ENCODE measurements at regions not wholly inside any gene's neighbourhood (a gene's known extent, or its start where the extent isn't known, plus 50 kb on each side); places are given as distances from the start of the nearest gene placed in this dataset.

GRCh38 chr2:131658769-131659131 lies 131.1 kb downstream of the CCDC74A start:
- Histone ChIP-seq H3K27ac (ENCODE audit: control insufficient read depth, insufficient read depth) (no peak overlapping the region), H3K27me3 (replicated peaks in 1 of 2; ENCODE audit: control insufficient read depth in 2 of 2, insufficient read depth in 2 of 2, low read length in 1 of 2) (no peaks in the 10 kb centered on the region), H3K79me2 (ENCODE audit: control insufficient read depth, insufficient read depth, low read length) (no peaks in the 10 kb centered on the region), H2AFZ (ENCODE audit: control insufficient read depth, low read depth, low read length) (no peak overlapping the region), H4K20me1 (ENCODE audit: control insufficient read depth, insufficient read depth) (no peaks in the 10 kb centered on the region), H3K4me2 (ENCODE audit: control insufficient read depth, insufficient read depth) (no peak overlapping the region), H3K4me1 (ENCODE audit: control insufficient read depth, insufficient read depth, low read length) (no peaks in the 10 kb centered on the region), H3K36me3 (ENCODE audit: control insufficient read depth in 2 of 2, insufficient read depth in 2 of 2, low read length in 1 of 2) (no peaks in the 10 kb centered on the region), H3K4me3 (no peak overlapping the region), H3K9ac (ENCODE audit: control insufficient read depth, insufficient read depth, low read length) (no peak overlapping the region), H3K9me3 (replicated peaks; ENCODE audit: control insufficient read depth, insufficient read depth, low read length) (no peaks in the 10 kb centered on the region)
- FAIRE-seq: no peak
- ChIA-PET POLR2A (no interaction called here), CTCF (interaction anchor here (2.2 kb wide), 1 partner anchor 13 kb away, joined by 7 read pairs; no protein-coding TSS in a partner anchor), RAD21 (ENCODE audit: unreplicated experiment) (no interaction called here), SMC1A (ENCODE audit: uncharacterized antibody, unreplicated experiment) (no interaction called here)
- no peak for TF ChIP-seq ZNF217 (IDR thresholded peaks at IDR 0.05)
- 55% methylated on average over 15 of the region's 16 CpGs for WGBS (ENCODE audit: insufficient coverage, insufficient replicate concordance, low lambda C conversion rate, missing lambda C conversion rate)
- no peak for ATAC-seq
- BruUV-seq (replicated peaks): no TSS peak
- intact Hi-C loops (cut with micrococcal nuclease; ENCODE audit: unreplicated experiment) (no loop called here), in situ Hi-C loops (cut with MboI) (no loop called here)
- DNase-seq (ENCODE audit: low read depth, low spot score): no peak

GRCh38 chr2:131659168-131659572 lies 131.5 kb downstream of the CCDC74A start:
- ChIA-PET SMC1A (ENCODE audit: uncharacterized antibody, unreplicated experiment) (no interaction called here), CTCF (interaction anchor here (2.2 kb wide), 1 partner anchor 13 kb away, joined by 7 read pairs; no protein-coding TSS in a partner anchor), RAD21 (ENCODE audit: unreplicated experiment) (no interaction called here), POLR2A (no interaction called here)
- BruUV-seq (replicated peaks): no TSS peak
- H4K20me1 ChIP-seq (ENCODE audit: control insufficient read depth, insufficient read depth): no peaks in the 10 kb centered on the region
- no peak overlapping the region for H3K27ac ChIP-seq (ENCODE audit: control insufficient read depth, insufficient read depth)
- H3K9me3 ChIP-seq (replicated peaks; ENCODE audit: control insufficient read depth, insufficient read depth, low read length): no peaks in the 10 kb centered on the region
- no peak for ATAC-seq
- no peak overlapping the region for H3K4me3 ChIP-seq
- 95% methylated on average over 8 of the region's 8 CpGs for WGBS (ENCODE audit: insufficient coverage, insufficient replicate concordance, low lambda C conversion rate, missing lambda C conversion rate)
- H3K4me1 ChIP-seq (ENCODE audit: control insufficient read depth, insufficient read depth, low read length): no peaks in the 10 kb centered on the region
- H3K27me3 ChIP-seq (replicated peaks in 1 of 2; ENCODE audit: control insufficient read depth in 2 of 2, insufficient read depth in 2 of 2, low read length in 1 of 2): no peaks in the 10 kb centered on the region
- H3K79me2 ChIP-seq (ENCODE audit: control insufficient read depth, insufficient read depth, low read length): no peaks in the 10 kb centered on the region
- no peaks in the 10 kb centered on the region for H3K36me3 ChIP-seq (ENCODE audit: control insufficient read depth in 2 of 2, insufficient read depth in 2 of 2, low read length in 1 of 2)
- no peak for FAIRE-seq
- in situ Hi-C loops (cut with MboI): no loop called here
- DNase-seq (ENCODE audit: low read depth, low spot score): no peak
- no peak overlapping the region for H3K9ac ChIP-seq (ENCODE audit: control insufficient read depth, insufficient read depth, low read length)
- no peak overlapping the region for H2AFZ ChIP-seq (ENCODE audit: control insufficient read depth, low read depth, low read length)
- intact Hi-C loops (cut with micrococcal nuclease; ENCODE audit: unreplicated experiment): no loop called here
- H3K4me2 ChIP-seq (ENCODE audit: control insufficient read depth, insufficient read depth): no peak overlapping the region
- TF ChIP-seq IKZF1 (conservative IDR thresholded peaks at IDR 0.05) (no peak), PKNOX1 (IDR thresholded peaks at IDR 0.05) (no peak), WRNIP1 (IDR thresholded peaks at IDR 0.05; ENCODE audit: borderline replicate concordance, low read depth, low read length) (no peak), MXI1 (IDR thresholded peaks at IDR 0.05; ENCODE audit: low read depth, low read length) (no peak), ZNF24 (IDR thresholded peaks at IDR 0.05) (no peak), IRF3 (IDR thresholded peaks at IDR 0.05) (no peak), ZBTB40 (IDR thresholded peaks at IDR 0.05; ENCODE audit: borderline replicate concordance) (no peak), ATF7 (IDR thresholded peaks at IDR 0.05; ENCODE audit: low read depth) (no peak), CREB1 (IDR thresholded peaks at IDR 0.05; ENCODE audit: low read depth) (no peak), HSF1 (IDR thresholded peaks at IDR 0.05; ENCODE audit: low read depth, low read length) (no peak)
